Spleen (tissue), 7 donors: ENCODE measurements at regions not wholly inside any gene's neighbourhood (a gene's known extent, or its start where the extent isn't known, plus 50 kb on each side); places are given as distances from the start of the nearest gene placed in this dataset.

Experiments used
- CTCF ChIP-seq, 11 experiments: fragments of 200-600 bp in 7 of 11; fragments of 450-650 bp in 4 of 11; sonication (generic) in 4 of 11; IDR thresholded peaks in 8 of 11; conservative IDR thresholded peaks in 3 of 11; 1 replicate in 7 of 11; 2 replicates in 4 of 11; pipeline versions ENCODE4 v1.4.0 to v1.8.0; 2016 to 2021; ENCODE audit warnings: antibody characterized with exemption in 11 of 11, inconsistent platforms in 4 of 11, mild to moderate bottlenecking in 1 of 11
- POLR2A ChIP-seq, 3 donors: fragments of 450-650 bp; IDR thresholded peaks; one replicate each; pipeline ENCODE4 v1.5.1; 2017; ENCODE audit warnings: antibody characterized with exemption in 3 of 3, mild to moderate bottlenecking in 1 of 3
- POLR2AphosphoS5 ChIP-seq, 3 donors: sonication (generic); formaldehyde crosslinking; IDR thresholded peaks; one replicate each; pipeline ENCODE4 v1.5.1; 2017; ENCODE audit warnings: antibody characterized with exemption in 3 of 3
- donor health status: DM: no; HTN: no; CAD: no; lungs with moderate emphysema.
- donor health status: DM: no; HTN: no; CAD: no.
- donor health status: DM: no; HTN: no; CAD: no.

GRCh38 chr2:120869036-120869729 is 133.5 kb downstream of the GLI2 start:
- TF ChIP-seq POLR2A (IDR thresholded peaks at IDR 0.05) (no peak), CTCF (IDR thresholded peaks at IDR 0.05 in 8 of 11, conservative IDR thresholded peaks at IDR 0.05 in 3 of 11) (no peak), POLR2AphosphoS5 (IDR thresholded peaks at IDR 0.05) (no peak)
